Neuron (in vitro differentiated cells): ENCODE measurements at regions not wholly inside any gene's neighbourhood (a gene's known extent, or its start where the extent isn't known, plus 50 kb on each side); places are given as distances from the start of the nearest gene placed in this dataset.

Source experiments
- H2AFZ ChIP-seq: one replicate; pipeline ENCODE4 v1.6.1; 2013; ENCODE audit warnings: low read depth, mild to moderate bottlenecking, inconsistent platforms, low read length, moderate library complexity
- H3K27me3 ChIP-seq: one replicate; pipeline ENCODE4 v1.6.1; 2013; ENCODE audit warnings: low read length; ENCODE audit not compliant: insufficient read depth
- H3K36me3 ChIP-seq: one replicate; pipeline ENCODE4 v1.6.1; 2013; ENCODE audit warnings: low read length; ENCODE audit not compliant: insufficient read depth
- H3K4me1 ChIP-seq: one replicate; pipeline ENCODE4 v1.6.1; 2013; ENCODE audit warnings: low read length; ENCODE audit not compliant: insufficient read depth
- H3K4me3 ChIP-seq: 2 replicates; pipeline ENCODE4 v1.5.1; 2013; ENCODE audit warnings: mild to moderate bottlenecking, low read length, moderate library complexity
- H3K9me3 ChIP-seq: one replicate; pipeline ENCODE4 v1.6.1; 2013; ENCODE audit warnings: low read length

DNA sequence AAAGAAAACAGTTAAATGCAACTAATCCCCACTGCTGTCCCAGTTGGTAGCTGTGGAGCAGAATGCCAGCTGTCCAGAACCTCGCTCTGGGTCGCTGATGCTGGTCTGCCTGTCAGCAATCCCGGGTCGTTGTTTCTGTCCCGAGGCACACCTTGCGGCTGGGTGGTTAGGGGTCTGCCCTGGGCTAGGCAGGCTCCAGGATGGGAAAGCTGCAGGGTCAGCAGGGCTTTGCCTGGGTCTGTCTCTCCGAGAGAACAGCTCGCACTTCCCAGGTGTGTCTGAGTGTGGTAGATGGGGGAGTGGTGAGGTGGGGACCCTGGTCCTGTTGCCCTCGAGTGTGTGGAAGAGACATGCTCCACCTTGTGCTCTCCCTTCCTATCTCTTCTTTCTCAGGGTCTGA is 261.2 kb downstream of the CLIC5 start:
- H3K36me3 ChIP-seq, result no peaks in the 10 kb centered on the region
- H3K27me3 ChIP-seq, result no peaks in the 10 kb centered on the region
- H3K4me3 ChIP-seq, result no peak overlapping the region
- no peaks in the 10 kb centered on the region for H3K4me1 ChIP-seq
- H2AFZ ChIP-seq, result no peak overlapping the region
- no peaks in the 10 kb centered on the region for H3K9me3 ChIP-seq

DNA sequence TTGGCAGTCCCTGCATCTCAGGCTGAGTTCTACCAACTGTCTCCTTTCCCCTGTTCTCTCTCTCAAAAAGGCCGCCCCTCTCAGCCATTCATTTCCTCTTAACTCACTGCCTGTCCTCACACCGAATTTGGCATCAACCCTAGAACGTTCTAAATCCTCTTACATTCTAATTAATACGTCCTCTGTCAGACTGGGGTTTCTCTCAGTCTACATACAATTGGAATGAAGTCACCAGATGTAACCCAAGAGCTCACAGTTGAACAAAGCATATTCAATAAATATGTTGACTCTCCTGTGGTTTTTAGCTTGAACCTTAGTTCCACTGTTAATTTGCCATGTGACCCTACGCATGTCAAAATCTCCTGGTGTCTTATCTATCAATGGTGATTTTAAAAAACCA is 269.6 kb downstream of the CLIC5 start:
- H3K36me3 ChIP-seq, result no peaks in the 10 kb centered on the region
- H3K27me3 ChIP-seq, result no peaks in the 10 kb centered on the region
- H2AFZ ChIP-seq, result no peak overlapping the region
- H3K9me3 ChIP-seq, result no peaks in the 10 kb centered on the region
- no peak overlapping the region for H3K4me3 ChIP-seq
- no peaks in the 10 kb centered on the region for H3K4me1 ChIP-seq

DNA sequence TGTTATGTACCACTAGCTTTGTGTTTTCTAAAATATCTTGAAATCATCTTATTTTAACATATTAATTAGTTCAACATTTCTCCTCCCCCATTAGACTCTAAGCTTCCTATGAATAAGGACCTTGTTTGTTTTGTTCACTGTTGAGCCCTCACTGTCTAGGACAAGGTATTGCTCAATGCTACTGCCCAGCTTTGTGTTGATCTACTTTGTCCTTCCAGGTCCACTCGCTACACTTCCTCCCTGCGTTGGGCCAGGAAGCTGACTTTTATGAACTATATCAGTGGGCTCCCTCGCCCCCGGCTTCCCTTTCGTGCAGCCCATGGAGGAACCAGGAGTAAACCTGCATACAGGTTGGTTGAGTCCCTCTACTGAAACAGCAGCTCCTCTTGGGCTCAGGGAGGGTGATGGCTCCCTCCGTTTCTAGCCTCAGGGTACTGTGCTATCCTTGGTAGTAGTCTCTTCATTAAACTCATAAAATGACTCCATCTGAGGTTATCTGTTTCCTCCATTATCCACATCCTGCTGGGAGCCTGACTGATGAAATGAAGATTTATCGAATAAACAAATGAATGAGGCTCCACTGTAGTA is 272.5 kb downstream of the CLIC5 start:
- Histone ChIP-seq H2AFZ (no peak overlapping the region), H3K9me3 (no peaks in the 10 kb centered on the region), H3K36me3 (no peaks in the 10 kb centered on the region), H3K4me3 (no peak overlapping the region), H3K4me1 (no peaks in the 10 kb centered on the region), H3K27me3 (no peaks in the 10 kb centered on the region)

DNA sequence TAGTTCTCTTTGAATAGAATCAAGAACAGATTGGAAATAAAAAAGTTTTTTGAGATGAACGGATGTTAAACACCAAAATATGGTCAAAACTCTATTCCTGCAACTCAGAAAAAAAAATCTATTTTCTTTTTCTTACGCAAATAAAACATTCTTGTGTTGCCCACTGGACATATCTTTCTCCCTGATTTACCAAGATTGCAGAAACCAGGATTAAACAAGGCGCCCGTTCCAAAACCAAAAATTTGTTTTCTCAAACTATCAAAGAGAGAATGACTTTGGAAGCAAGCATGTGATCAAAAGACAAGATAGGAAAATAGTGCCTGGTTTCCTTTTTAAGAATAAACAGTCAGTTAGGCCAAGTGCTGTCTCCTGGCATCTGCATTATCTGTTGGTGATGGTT is 273.1 kb downstream of the CLIC5 start:
- Histone ChIP-seq H2AFZ (no peak overlapping the region), H3K4me1 (no peaks in the 10 kb centered on the region), H3K36me3 (no peaks in the 10 kb centered on the region), H3K4me3 (no peak overlapping the region), H3K27me3 (no peaks in the 10 kb centered on the region), H3K9me3 (no peaks in the 10 kb centered on the region)

DNA sequence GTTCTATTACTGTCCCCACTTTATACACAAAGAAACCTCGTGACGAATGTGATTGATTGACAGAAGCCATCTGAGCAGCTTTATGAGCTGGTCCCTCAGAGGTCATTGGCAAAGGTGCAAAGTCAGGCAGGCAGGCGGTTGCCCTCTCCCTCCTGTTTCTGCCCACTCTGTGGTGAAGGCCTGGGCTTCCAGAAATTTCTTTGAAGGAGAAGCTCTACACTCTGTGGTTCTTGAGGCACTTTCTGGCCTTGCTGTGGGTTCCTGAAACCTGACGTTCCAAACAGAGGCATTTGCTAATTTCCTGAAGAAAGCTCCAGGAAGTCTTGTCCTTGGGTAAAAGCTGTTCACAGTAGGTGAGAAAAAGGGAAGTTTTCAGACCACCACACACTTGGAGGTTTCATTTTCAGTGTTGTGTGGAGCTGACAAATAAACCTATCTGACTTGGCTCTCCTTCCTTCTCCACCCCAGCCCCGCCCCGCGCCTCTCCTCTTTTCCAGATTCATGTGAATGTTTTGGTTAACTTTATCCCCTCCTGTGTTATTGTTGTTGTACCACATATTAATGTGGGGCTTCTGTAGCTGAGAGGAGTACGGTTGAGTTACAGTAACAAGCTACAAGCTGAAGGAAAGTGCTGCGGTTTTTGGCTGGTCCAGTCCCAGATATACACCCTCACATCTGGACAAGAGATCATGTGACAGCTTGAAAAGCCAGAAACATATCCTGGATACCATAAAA is 274.1 kb downstream of the CLIC5 start:
- no peaks in the 10 kb centered on the region for H3K4me1 ChIP-seq
- H3K4me3 ChIP-seq, result no peak overlapping the region
- H3K36me3 ChIP-seq, result no peaks in the 10 kb centered on the region
- H3K27me3 ChIP-seq, result no peaks in the 10 kb centered on the region
- H3K9me3 ChIP-seq, result no peaks in the 10 kb centered on the region
- peak overlapping the region; percentile 26 for H2AFZ ChIP-seq

DNA sequence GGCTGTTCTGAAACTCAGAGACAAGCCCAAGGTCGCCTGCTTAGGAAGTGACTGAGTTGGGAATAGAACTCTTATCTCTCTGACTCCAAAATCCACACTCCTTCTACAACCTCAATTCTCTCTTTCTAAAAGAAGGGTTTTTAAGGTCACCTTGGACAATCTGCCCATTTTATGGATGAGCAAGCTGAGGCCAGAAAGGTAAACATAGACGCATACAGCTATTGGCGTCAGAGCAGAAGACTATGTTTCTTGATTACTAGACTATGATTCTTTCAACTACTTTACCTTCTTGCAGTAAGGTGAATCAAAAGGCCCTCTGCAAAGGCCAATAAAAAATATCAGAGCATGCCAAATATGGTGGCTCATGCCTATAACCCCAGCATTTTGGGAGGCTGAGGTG is 276.6 kb downstream of the CLIC5 start:
- Histone ChIP-seq H3K4me3 (no peak overlapping the region), H3K27me3 (no peaks in the 10 kb centered on the region), H3K36me3 (no peaks in the 10 kb centered on the region), H2AFZ (no peak overlapping the region), H3K4me1 (no peaks in the 10 kb centered on the region), H3K9me3 (no peaks in the 10 kb centered on the region)

DNA sequence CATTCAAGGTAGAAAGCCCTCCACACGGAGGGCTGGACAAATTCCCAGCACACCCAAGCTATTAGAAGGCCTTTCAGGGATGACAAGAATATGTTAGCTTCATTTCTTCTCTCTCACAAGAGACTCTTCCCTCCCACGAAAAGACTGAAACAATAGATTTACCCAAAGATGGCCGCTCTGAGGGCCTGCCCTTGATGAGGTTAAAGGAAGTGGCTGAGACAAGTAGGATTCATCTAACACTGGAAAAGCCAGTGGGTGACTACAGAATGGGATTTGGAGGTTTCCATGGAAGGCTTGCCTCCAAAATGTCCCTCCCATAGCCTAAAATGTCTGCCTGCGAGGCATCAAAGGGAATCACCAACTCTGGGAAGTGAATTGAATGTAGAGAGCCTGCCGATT is 277.6 kb downstream of the CLIC5 start:
- H2AFZ ChIP-seq, result no peak overlapping the region
- no peaks in the 10 kb centered on the region for H3K9me3 ChIP-seq
- no peaks in the 10 kb centered on the region for H3K27me3 ChIP-seq
- no peaks in the 10 kb centered on the region for H3K36me3 ChIP-seq
- H3K4me1 ChIP-seq, result no peaks in the 10 kb centered on the region
- H3K4me3 ChIP-seq, result no peak overlapping the region

DNA sequence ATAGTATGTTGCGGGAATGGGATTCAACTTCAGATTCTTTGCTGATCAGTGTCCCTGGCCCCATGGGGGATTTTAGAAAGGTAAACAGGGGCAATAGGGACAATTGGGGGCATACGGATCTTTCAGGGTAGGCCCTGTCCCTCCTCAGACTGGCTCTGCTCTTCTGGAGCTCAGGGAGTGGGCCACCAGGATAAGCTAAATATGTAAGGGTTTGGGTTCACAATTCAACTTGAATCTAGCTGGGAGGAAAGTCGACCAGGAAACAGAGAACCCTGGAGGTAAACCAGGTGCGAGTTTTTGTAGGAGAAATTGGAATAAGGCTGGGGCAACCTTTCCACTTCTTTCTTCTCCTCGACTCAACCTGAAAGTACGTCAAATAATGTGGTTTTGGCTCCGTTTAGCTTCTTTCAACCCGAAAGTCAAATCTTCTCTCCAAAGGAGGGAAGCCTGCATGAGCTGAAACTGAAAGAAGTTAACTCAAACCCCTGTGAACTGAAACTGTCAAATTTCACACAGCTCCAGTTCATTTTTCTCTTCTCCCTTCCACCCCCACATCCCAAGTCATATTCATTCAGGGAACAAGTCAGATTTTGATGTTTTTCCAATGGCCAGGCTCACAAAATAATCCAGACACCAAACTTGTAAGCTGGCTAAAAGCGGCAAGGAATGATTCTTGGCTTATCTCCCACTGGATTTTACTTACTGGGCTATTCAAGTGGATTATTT is 278.2 kb downstream of the CLIC5 start:
- H3K36me3 ChIP-seq, result no peaks in the 10 kb centered on the region
- H3K4me3 ChIP-seq, result no peak overlapping the region
- no peaks in the 10 kb centered on the region for H3K9me3 ChIP-seq
- H3K27me3 ChIP-seq, result no peaks in the 10 kb centered on the region
- H2AFZ ChIP-seq, result no peak overlapping the region
- no peaks in the 10 kb centered on the region for H3K4me1 ChIP-seq

DNA sequence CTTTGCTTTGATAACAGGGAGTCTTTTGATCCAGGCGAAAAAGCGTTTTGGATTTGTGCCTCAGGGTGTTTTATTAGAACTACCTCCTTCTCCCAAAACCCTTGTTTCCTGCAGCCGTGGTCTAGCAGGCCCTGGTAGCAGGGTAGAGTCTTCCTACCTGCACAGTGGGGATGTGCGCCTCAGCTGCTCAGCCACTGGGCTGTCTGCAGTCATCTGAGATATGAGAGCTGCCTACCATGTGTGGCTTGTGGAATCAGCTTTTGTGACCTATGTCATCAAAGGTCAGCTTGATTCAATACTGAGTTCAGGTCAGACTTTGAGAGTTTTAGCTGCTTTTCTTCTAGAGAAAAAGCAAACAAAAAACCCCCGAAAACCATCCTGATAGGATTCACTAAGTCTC is 279.5 kb downstream of the CLIC5 start:
- H2AFZ ChIP-seq, result no peak overlapping the region
- H3K27me3 ChIP-seq, result no peaks in the 10 kb centered on the region
- H3K9me3 ChIP-seq, result no peaks in the 10 kb centered on the region
- H3K36me3 ChIP-seq, result no peaks in the 10 kb centered on the region
- H3K4me3 ChIP-seq, result no peak overlapping the region
- no peaks in the 10 kb centered on the region for H3K4me1 ChIP-seq

DNA sequence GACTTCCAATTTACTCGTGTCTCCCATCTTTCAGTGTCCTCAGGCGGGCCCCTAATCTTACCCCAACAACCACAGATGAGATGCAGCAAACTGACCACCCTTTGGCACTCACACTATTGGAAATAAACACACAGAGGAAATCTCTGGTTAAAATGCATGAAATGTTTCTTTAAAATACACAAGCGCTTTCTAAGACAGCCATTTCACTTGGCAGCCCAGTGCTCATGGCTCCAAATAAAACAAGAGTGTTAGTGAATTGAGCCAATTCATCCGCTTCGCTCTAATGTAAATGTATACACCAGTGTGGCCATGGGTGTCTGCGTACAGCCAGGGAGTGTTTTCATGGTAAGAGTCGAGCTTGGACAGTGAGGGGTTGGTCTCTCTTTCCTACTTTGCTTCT is 282.9 kb downstream of the CLIC5 start:
- Histone ChIP-seq H3K36me3 (no peaks in the 10 kb centered on the region), H3K4me3 (no peak overlapping the region)

DNA sequence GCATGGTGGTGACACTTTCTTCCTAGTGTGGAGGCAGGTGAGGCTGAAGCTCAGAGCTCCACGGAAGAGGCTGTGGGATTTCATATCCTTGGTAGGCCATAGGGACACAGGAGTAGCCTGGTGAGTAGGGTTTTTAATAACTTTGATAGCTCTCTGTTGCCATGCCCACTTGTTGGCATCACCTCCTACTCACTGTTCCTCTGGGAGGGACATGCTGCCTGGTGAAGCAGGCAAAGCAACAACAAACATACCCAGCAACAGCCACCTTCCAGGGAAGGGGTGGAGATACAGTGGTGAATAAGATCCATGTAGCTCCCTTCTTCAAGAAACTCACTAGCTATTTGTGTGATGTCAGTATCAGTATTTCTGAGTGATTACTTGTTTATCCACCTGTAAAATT is 285.4 kb downstream of the CLIC5 start:
- Histone ChIP-seq H3K36me3 (no peaks in the 10 kb centered on the region), H3K4me1 (no peaks in the 10 kb centered on the region), H3K9me3 (no peaks in the 10 kb centered on the region), H3K4me3 (no peak overlapping the region), H3K27me3 (no peaks in the 10 kb centered on the region), H2AFZ (no peak overlapping the region)

More for the DNA sequence above, 282.9 kb downstream of the CLIC5 start:
- Histone ChIP-seq H3K4me1 (no peaks in the 10 kb centered on the region), H2AFZ (no peak overlapping the region), H3K9me3 (no peaks in the 10 kb centered on the region), H3K27me3 (no peaks in the 10 kb centered on the region)

DNA sequence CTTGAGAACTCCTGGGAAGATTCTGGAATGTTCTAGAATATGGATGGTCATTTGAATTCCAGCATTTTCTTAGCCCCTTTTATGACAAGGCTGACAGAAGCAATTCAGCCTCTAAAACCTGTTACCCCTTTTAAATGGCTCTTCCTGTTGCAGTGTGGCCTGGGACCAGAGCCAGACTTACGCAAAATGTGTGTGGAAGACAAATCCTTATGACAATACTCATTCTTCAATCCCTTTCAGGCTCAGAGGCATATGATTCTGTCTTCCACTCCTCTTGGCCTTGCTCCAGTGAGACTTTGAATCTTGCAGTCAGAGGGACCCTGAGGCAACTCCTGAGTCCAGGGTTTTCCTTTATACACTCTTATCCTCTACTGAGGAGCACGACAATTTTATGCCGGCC is 287.0 kb downstream of the CLIC5 start:
- Histone ChIP-seq H3K27me3 (no peaks in the 10 kb centered on the region), H3K9me3 (no peaks in the 10 kb centered on the region), H3K4me1 (no peaks in the 10 kb centered on the region), H2AFZ (no peak overlapping the region), H3K36me3 (no peaks in the 10 kb centered on the region), H3K4me3 (no peak overlapping the region)

DNA sequence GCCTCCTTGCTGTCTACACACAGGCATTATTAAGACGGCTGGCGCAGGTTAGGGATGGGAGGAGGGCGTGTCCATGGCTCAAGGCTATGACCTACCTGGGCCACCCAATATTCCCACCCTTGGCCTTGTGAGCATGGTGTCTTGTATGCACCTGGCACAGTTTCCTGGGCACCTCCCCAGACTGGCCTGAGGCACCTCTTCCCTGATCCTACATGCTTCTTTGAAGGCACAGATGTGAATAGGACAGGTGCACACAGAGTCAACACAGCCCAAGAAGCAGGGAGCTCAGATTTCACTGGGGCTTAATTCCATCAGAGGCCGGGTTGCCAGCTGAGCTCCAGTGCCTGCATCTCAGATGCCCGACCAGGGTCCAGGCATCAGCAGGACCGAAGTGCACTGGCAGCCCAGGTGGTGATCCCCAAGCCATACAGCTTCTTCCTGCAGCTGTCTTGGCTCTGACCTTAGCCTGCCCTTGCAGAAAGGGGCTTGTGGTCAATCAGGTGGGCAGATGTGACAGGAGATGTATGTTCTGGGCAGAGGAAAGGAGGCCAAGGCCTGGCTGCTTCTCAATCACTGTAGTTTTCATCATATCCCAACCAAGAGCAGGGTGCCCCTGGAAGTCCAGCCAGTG is 287.7 kb downstream of the CLIC5 start:
- Histone ChIP-seq H2AFZ (no peak overlapping the region), H3K36me3 (no peaks in the 10 kb centered on the region), H3K4me3 (no peak overlapping the region), H3K27me3 (no peaks in the 10 kb centered on the region), H3K9me3 (no peaks in the 10 kb centered on the region), H3K4me1 (no peaks in the 10 kb centered on the region)
